HFFc6 (cell line): ENCODE measurements at regions not wholly inside any gene's neighbourhood (a gene's known extent, or its start where the extent isn't known, plus 50 kb on each side); places are given as distances from the start of the nearest gene placed in this dataset.

ENCODE experiments used
- DNase-seq: peaks from one replicate; pipeline ENCODE4 v3.0.0-alpha.2; 2018
- H3K27ac Mint-ChIP-seq: 2 replicates; pipeline ENCODE4 v1.8.0; 2020; ENCODE audit warnings: mild to moderate bottlenecking, mixed read lengths
- H3K27me3 Mint-ChIP-seq: 2 replicates; pipeline ENCODE4 v1.8.0; 2021; ENCODE audit warnings: mild to moderate bottlenecking, moderate library complexity, mixed read lengths; ENCODE audit not compliant: insufficient read depth
- H3K36me3 Mint-ChIP-seq: 2 replicates; pipeline ENCODE4 v1.8.0; 2021; ENCODE audit warnings: low read depth, mixed read lengths
- H3K4me1 Mint-ChIP-seq: 2 replicates; pipeline ENCODE4 v1.8.0; 2020; ENCODE audit warnings: low read depth, mixed read lengths
- H3K4me3 Mint-ChIP-seq: 2 replicates; pipeline ENCODE4 v1.8.0; 2020; ENCODE audit warnings: mild to moderate bottlenecking, moderate library complexity, mixed read lengths
- H3K9me3 Mint-ChIP-seq: 2 replicates; pipeline ENCODE4 v1.8.0; 2020; ENCODE audit warnings: mild to moderate bottlenecking, mixed read lengths
- TF ChIP-seq, protein P1 (sequence below): fragments of 200-600 bp; sonication (generic); IDR thresholded peaks from 2 replicates; pipeline ENCODE4 v1.5.0; 2021; ENCODE audit warnings: antibody characterized with exemption, mild to moderate bottlenecking

- no peak for DNase-seq
- Mint-ChIP-seq H3K27ac (no peak overlapping the region), H3K36me3 (no peaks in the 10 kb centered on the region), H3K4me3 (no peak overlapping the region), H3K9me3 (no peaks in the 10 kb centered on the region), H3K4me1 (peaks cover 55% of the 10 kb centered on the region), H3K27me3 (no peaks in the 10 kb centered on the region)
- TF ChIP-seq, protein P1, sequence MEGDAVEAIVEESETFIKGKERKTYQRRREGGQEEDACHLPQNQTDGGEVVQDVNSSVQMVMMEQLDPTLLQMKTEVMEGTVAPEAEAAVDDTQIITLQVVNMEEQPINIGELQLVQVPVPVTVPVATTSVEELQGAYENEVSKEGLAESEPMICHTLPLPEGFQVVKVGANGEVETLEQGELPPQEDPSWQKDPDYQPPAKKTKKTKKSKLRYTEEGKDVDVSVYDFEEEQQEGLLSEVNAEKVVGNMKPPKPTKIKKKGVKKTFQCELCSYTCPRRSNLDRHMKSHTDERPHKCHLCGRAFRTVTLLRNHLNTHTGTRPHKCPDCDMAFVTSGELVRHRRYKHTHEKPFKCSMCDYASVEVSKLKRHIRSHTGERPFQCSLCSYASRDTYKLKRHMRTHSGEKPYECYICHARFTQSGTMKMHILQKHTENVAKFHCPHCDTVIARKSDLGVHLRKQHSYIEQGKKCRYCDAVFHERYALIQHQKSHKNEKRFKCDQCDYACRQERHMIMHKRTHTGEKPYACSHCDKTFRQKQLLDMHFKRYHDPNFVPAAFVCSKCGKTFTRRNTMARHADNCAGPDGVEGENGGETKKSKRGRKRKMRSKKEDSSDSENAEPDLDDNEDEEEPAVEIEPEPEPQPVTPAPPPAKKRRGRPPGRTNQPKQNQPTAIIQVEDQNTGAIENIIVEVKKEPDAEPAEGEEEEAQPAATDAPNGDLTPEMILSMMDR: no peak
These were observed 266.6 kb downstream of the PIK3R1 start for GRCh38 chr5:68482199-68482598.

- Mint-ChIP-seq H3K4me3 (peak overlapping the region; percentile 7; the same call in 1 of the 2 replicates), H3K9me3 (no peaks in the 10 kb centered on the region; the same call in 1 of the 2 replicates), H3K27me3 (no peaks in the 10 kb centered on the region), H3K27ac (peak overlapping the region; percentile 32; the same call in 1 of the 2 replicates), H3K36me3 (peaks cover 8% of the 10 kb centered on the region; the same call in 1 of the 2 replicates), H3K4me1 (peaks cover 38% of the 10 kb centered on the region)
- TF ChIP-seq, protein P1: no peak
- peak; percentile 19 for DNase-seq
These were observed 268.9 kb downstream of the PIK3R1 start for GRCh38 chr5:68484307-68485068.

- no peak overlapping the region for H3K4me3 Mint-ChIP-seq
- peaks cover 14% of the 10 kb centered on the region; the same call in 1 of the 2 replicates for H3K4me1 Mint-ChIP-seq
- no peak overlapping the region for H3K27ac Mint-ChIP-seq
- DNase-seq: no peak
- no peaks in the 10 kb centered on the region; the same call in 1 of the 2 replicates for H3K27me3 Mint-ChIP-seq
- no peaks in the 10 kb centered on the region; the same call in 1 of the 2 replicates for H3K9me3 Mint-ChIP-seq
- peaks cover 8% of the 10 kb centered on the region; the same call in 1 of the 2 replicates for H3K36me3 Mint-ChIP-seq
- TF ChIP-seq, protein P1: no peak
These were observed 274.0 kb downstream of the PIK3R1 start for GRCh38 chr5:68489556-68489955.

GRCh38 chr5:68490406-68490805 lies 274.9 kb downstream of the PIK3R1 start:
- no peak overlapping the region for H3K27ac Mint-ChIP-seq
- H3K4me3 Mint-ChIP-seq: no peak overlapping the region
- TF ChIP-seq, protein P1: no peak
- peaks cover 6% of the 10 kb centered on the region; the same call in 1 of the 2 replicates for H3K4me1 Mint-ChIP-seq
- H3K27me3 Mint-ChIP-seq: no peaks in the 10 kb centered on the region; the same call in 1 of the 2 replicates
- peaks cover 8% of the 10 kb centered on the region; the same call in 1 of the 2 replicates for H3K36me3 Mint-ChIP-seq
- DNase-seq: no peak
- no peaks in the 10 kb centered on the region; the same call in 1 of the 2 replicates for H3K9me3 Mint-ChIP-seq

GRCh38 chr5:68494771-68495170 lies 279.2 kb downstream of the PIK3R1 start:
- DNase-seq: no peak
- Mint-ChIP-seq H3K27ac (no peak overlapping the region), H3K9me3 (peaks cover 25% of the 10 kb centered on the region), H3K4me3 (no peak overlapping the region), H3K27me3 (no peaks in the 10 kb centered on the region; the same call in 1 of the 2 replicates), H3K36me3 (peaks cover 24% of the 10 kb centered on the region), H3K4me1 (peaks cover 2% of the 10 kb centered on the region)
- TF ChIP-seq, protein P1: no peak
